H1 (cell line): ENCODE measurements at regions not wholly inside any gene's neighbourhood (a gene's known extent, or its start where the extent isn't known, plus 50 kb on each side); places are given as distances from the start of the nearest gene placed in this dataset.

Source experiments
- CTCF ChIP-seq, 3 experiments: IDR thresholded peaks; 1 replicate in 2 of 3; 2 replicates in 1 of 3; pipeline versions ENCODE4 v1.5.1 to v1.6.1; 2011; ENCODE audit warnings: low read length in 3 of 3, mild to moderate bottlenecking in 3 of 3, inconsistent platforms in 2 of 3, low read depth in 1 of 3, moderate library complexity in 1 of 3; ENCODE audit not compliant: insufficient read depth in 1 of 3; ENCODE audit errors: control extremely low read depth in 1 of 3
- POLR2A ChIP-seq, 2 experiments: IDR thresholded peaks; 1 replicate in 1 of 2; 2 replicates in 1 of 2; pipeline ENCODE4 v1.6.1; 2011; ENCODE audit warnings: low read depth in 2 of 2, low read length in 2 of 2, mild to moderate bottlenecking in 2 of 2; ENCODE audit errors: control extremely low read depth in 1 of 2
- RBBP5 ChIP-seq: IDR thresholded peaks from 2 replicates; pipeline ENCODE4 v1.7.1; 2012; ENCODE audit warnings: low read depth, mild to moderate bottlenecking, inconsistent platforms, low read length, moderate library complexity, borderline replicate concordance

- no peak for TF ChIP-seq POLR2A (IDR thresholded peaks at IDR 0.05; ENCODE audit: control extremely low read depth in 1 of 2, low read depth in 2 of 2, low read length in 2 of 2)
- no peak for TF ChIP-seq CTCF (IDR thresholded peaks at IDR 0.05; ENCODE audit: control extremely low read depth in 1 of 3, insufficient read depth in 1 of 3, low read depth in 1 of 3, low read length in 3 of 3)
- TF ChIP-seq RBBP5 = no peak
These were observed 57.5 kb upstream of the TRA2B start for GRCh38 chr3:185995352-185995751.
